ENCODE measurements at regions not wholly inside any gene's neighbourhood (a gene's known extent, or its start where the extent isn't known, plus 50 kb on each side); places are given as distances from the start of the nearest gene placed in this dataset.

- TF ChIP-seq MYC (IDR thresholded peaks at IDR 0.05; ENCODE audit: low read depth, low read length) (no peak), JUN (IDR thresholded peaks at IDR 0.05; ENCODE audit: borderline replicate concordance, insufficient read depth, insufficient read length, low read depth) (no peak), POLR2AphosphoS5 (IDR thresholded peaks at IDR 0.05; ENCODE audit: insufficient read depth, low read depth, low read length) (no peak), POLR2A (IDR thresholded peaks at IDR 0.05; ENCODE audit: low read depth, low read length) (no peak), MAX (IDR thresholded peaks at IDR 0.05; ENCODE audit: insufficient read depth, insufficient read length) (no peak)
- TF ChIP-seq, protein P1, sequence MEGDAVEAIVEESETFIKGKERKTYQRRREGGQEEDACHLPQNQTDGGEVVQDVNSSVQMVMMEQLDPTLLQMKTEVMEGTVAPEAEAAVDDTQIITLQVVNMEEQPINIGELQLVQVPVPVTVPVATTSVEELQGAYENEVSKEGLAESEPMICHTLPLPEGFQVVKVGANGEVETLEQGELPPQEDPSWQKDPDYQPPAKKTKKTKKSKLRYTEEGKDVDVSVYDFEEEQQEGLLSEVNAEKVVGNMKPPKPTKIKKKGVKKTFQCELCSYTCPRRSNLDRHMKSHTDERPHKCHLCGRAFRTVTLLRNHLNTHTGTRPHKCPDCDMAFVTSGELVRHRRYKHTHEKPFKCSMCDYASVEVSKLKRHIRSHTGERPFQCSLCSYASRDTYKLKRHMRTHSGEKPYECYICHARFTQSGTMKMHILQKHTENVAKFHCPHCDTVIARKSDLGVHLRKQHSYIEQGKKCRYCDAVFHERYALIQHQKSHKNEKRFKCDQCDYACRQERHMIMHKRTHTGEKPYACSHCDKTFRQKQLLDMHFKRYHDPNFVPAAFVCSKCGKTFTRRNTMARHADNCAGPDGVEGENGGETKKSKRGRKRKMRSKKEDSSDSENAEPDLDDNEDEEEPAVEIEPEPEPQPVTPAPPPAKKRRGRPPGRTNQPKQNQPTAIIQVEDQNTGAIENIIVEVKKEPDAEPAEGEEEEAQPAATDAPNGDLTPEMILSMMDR (IDR thresholded peaks at IDR 0.05; ENCODE audit: extremely low read depth in 1 of 2, insufficient read depth in 1 of 2, low read depth in 1 of 2, low read length in 2 of 2), result no peak
These were observed 189.2 kb upstream of the API5 start for GRCh38 chr11:43122546-43122945.

All from endothelial cell of umbilical vein (primary cell).